Left kidney (tissue), 1 donor: ENCODE measurements at regions not wholly inside any gene's neighbourhood (a gene's known extent, or its start where the extent isn't known, plus 50 kb on each side); places are given as distances from the start of the nearest gene placed in this dataset.

Experiments
- DNase-seq: peaks from one replicate; pipeline ENCODE4 v3.0.0-alpha.2; 2013

- DNase-seq, result no peak
These were observed 111.0 kb upstream of the SLC25A48 start for GRCh38 chr5:135723491-135723890.

- no peak for DNase-seq
These were observed 112.8 kb upstream of the SLC25A48 start for GRCh38 chr5:135721548-135722090.

GRCh38 chr5:135720191-135720590, 114.3 kb upstream of the SLC25A48 start:
- no peak for DNase-seq

- DNase-seq, result no peak
These were observed 114.9 kb upstream of the SLC25A48 start for GRCh38 chr5:135719428-135720063.

- no peak for DNase-seq
These were observed 115.8 kb upstream of the SLC25A48 start for GRCh38 chr5:135718651-135719050.

- no peak for DNase-seq
These were observed 116.3 kb upstream of the SLC25A48 start for GRCh38 chr5:135718151-135718550.

- DNase-seq, result no peak
These were observed 119.0 kb upstream of the SLC25A48 start for GRCh38 chr5:135715267-135716055.

GRCh38 chr5:135714126-135714894, 120.2 kb upstream of the SLC25A48 start:
- DNase-seq, result no peak

- no peak for DNase-seq
These were observed 121.1 kb upstream of the SLC25A48 start for GRCh38 chr5:135713161-135713915.

GRCh38 chr5:135711911-135712310, 122.6 kb upstream of the SLC25A48 start:
- no peak for DNase-seq

- no peak for DNase-seq
These were observed 124.3 kb upstream of the SLC25A48 start for GRCh38 chr5:135710045-135710675.

- no peak for DNase-seq
These were observed 125.3 kb upstream of the SLC25A48 start for GRCh38 chr5:135709208-135709575.

- DNase-seq, result no peak
These were observed 125.8 kb upstream of the SLC25A48 start for GRCh38 chr5:135708481-135709207.

- DNase-seq, result no peak
These were observed 127.2 kb upstream of the SLC25A48 start for GRCh38 chr5:135707302-135707701.

- DNase-seq, result no peak
These were observed 127.6 kb upstream of the SLC25A48 start for GRCh38 chr5:135706893-135707292.

- DNase-seq, result no peak
These were observed 127.7 kb upstream of the CXCL14 start for GRCh38 chr5:135706474-135706873.

- DNase-seq, result no peak
These were observed 127.2 kb upstream of the CXCL14 start for GRCh38 chr5:135705941-135706466.

- no peak for DNase-seq
These were observed 126.4 kb upstream of the CXCL14 start for GRCh38 chr5:135705141-135705631.

GRCh38 chr5:135704616-135705015, 125.8 kb upstream of the CXCL14 start:
- DNase-seq, result no peak

GRCh38 chr5:135703016-135703550, 124.3 kb upstream of the CXCL14 start:
- no peak for DNase-seq
